T-helper 2 cell treated with Interferon-gamma antibody and Interleukin-4, amounts not matched to agents 100 ng/mL and 5 ng/mL, for 36 hours (primary cell): ENCODE measurements at regions not wholly inside any gene's neighbourhood (a gene's known extent, or its start where the extent isn't known, plus 50 kb on each side); places are given as distances from the start of the nearest gene placed in this dataset.
"Not testable (repeated sequence)": the region's sequence is repeated elsewhere in the genome, so short reads cannot be mapped to it uniquely, and the experiment has no call there.

Experiments
- intact Hi-C: fragments of 100-400 bp; cut with micrococcal nuclease; formaldehyde crosslinking; loops from one replicate; pipeline ENCODE4 v1.15.1; 2023

- intact Hi-C loops = no loop called here
Measured at GRCh38 chr6:167392631-167393316, 67.9 kb downstream of the TTLL2 start.

GRCh38 chr6:167393731-167394130, 68.8 kb downstream of the TTLL2 start:
- intact Hi-C loops = no loop called here

- intact Hi-C loops = no loop called here
Measured at GRCh38 chr6:167394339-167394738, 69.5 kb downstream of the TTLL2 start.

- intact Hi-C loops = no loop called here
Measured at GRCh38 chr6:167394820-167395219, 69.9 kb downstream of the TTLL2 start.

GRCh38 chr6:167396068-167396658, 71.3 kb downstream of the TTLL2 start:
- intact Hi-C loops = no loop called here

GRCh38 chr6:167396659-167397490, 72.0 kb downstream of the TTLL2 start:
- intact Hi-C loops = no loop called here

- intact Hi-C loops = no loop called here
Measured at GRCh38 chr6:167397712-167398111, 72.8 kb downstream of the TTLL2 start.

GRCh38 chr6:167398214-167399050, 73.5 kb downstream of the TTLL2 start:
- intact Hi-C loops = no loop called here

- intact Hi-C loops = no loop called here
Measured at GRCh38 chr6:167399051-167399387, 74.1 kb downstream of the TTLL2 start.

GRCh38 chr6:167399599-167399998, 74.7 kb downstream of the TTLL2 start:
- intact Hi-C loops = no loop called here

GRCh38 chr6:167400482-167401138, 75.7 kb downstream of the TTLL2 start:
- intact Hi-C loops = no loop called here

GRCh38 chr6:167401525-167402194, 76.8 kb downstream of the TTLL2 start:
- intact Hi-C loops = no loop called here

- intact Hi-C loops = no loop called here
Measured at GRCh38 chr6:167402195-167402686, 77.4 kb downstream of the TTLL2 start.

- intact Hi-C loops = no loop called here
Measured at GRCh38 chr6:167403427-167403826, 78.5 kb downstream of the TTLL2 start.

- intact Hi-C loops = no loop called here
Measured at GRCh38 chr6:167404385-167405049, 79.6 kb downstream of the TTLL2 start.

GRCh38 chr6:167405778-167406532, 81.1 kb downstream of the TTLL2 start:
- intact Hi-C loops = no loop called here

- intact Hi-C loops = not testable (repeated sequence)
Measured at GRCh38 chr6:167406533-167407238, 81.8 kb downstream of the TTLL2 start.
